HepG2 (cell line): ENCODE measurements at regions not wholly inside any gene's neighbourhood (a gene's known extent, or its start where the extent isn't known, plus 50 kb on each side); places are given as distances from the start of the nearest gene placed in this dataset.

ENCODE experiments used
- ARHGAP35 ChIP-seq: sonication (generic); formaldehyde crosslinking; IDR thresholded peaks from 2 replicates; pipeline ENCODE4 v1.9.0; 2022; ENCODE audit warnings: mild to moderate bottlenecking, inconsistent platforms, moderate library complexity, missing genetic modification reagents, borderline replicate concordance
- MEIS2 ChIP-seq: sonication (generic); formaldehyde crosslinking; IDR thresholded peaks from 2 replicates; pipeline ENCODE4 v1.9.0; 2021; ENCODE audit warnings: mild to moderate bottlenecking, missing genetic modification reagents
- RBAK ChIP-seq: sonication (generic); formaldehyde crosslinking; IDR thresholded peaks from 2 replicates; pipeline ENCODE4 v1.5.1; 2020; ENCODE audit warnings: mild to moderate bottlenecking, missing genetic modification reagents
- TCF12 ChIP-seq, 2 experiments: fragments of 450-650 bp in 1 of 2; sonication (generic) in 1 of 2; formaldehyde crosslinking in 1 of 2; IDR thresholded peaks; 2 replicates each; pipeline versions ENCODE4 v1.6.1 to v1.8.0; 2017 to 2022; ENCODE audit warnings: antibody characterized with exemption in 1 of 2, mild to moderate bottlenecking in 1 of 2, missing genetic modification reagents in 1 of 2, moderate library complexity in 1 of 2
- TF ChIP-seq, protein P1 (sequence below): sonication (generic); formaldehyde crosslinking; IDR thresholded peaks from 2 replicates; pipeline ENCODE4 v1.5.1; 2020; ENCODE audit warnings: missing genetic modification reagents, mild to moderate bottlenecking, borderline replicate concordance
- TF ChIP-seq, protein P2 (sequence below): sonication (generic); formaldehyde crosslinking; IDR thresholded peaks from 2 replicates; pipeline ENCODE4 v1.5.0; 2020; ENCODE audit warnings: mild to moderate bottlenecking, missing genetic modification reagents, moderate library complexity

DNA sequence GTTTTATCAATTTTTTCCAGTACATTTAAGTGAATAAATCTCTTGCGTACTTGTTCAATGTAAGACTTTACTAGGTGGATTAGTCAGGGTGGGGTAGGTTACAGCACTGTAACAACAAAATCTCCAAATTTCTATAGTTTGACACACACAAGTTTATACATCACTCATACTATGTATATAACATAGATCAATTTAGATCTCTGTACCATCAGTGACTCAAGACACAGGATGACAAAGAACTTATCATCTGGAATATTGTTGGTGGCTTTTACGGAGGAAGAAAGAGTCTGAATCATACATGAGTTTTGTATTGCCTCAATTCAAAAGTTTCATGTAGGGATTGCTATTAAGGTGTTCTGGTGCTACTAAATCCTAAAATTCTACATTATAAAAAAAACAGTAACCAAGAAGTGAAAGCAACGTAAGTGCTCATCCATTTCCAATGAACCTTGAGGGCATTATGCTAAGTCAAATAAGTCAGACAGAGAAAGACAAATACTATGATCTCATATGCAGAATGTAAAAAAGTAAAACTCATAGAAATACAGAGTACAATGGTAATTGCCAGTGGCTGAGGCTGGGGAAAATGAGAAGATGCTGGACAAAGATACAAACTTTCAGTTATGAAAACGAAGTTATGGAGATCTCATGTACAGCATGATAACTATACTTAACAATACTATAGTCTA lies 98.0 kb upstream of the DKK2 start:
- TF ChIP-seq, protein P1, sequence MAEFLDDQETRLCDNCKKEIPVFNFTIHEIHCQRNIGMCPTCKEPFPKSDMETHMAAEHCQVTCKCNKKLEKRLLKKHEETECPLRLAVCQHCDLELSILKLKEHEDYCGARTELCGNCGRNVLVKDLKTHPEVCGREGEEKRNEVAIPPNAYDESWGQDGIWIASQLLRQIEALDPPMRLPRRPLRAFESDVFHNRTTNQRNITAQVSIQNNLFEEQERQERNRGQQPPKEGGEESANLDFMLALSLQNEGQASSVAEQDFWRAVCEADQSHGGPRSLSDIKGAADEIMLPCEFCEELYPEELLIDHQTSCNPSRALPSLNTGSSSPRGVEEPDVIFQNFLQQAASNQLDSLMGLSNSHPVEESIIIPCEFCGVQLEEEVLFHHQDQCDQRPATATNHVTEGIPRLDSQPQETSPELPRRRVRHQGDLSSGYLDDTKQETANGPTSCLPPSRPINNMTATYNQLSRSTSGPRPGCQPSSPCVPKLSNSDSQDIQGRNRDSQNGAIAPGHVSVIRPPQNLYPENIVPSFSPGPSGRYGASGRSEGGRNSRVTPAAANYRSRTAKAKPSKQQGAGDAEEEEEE (CRISPR knock-in tag) = no peak
- TF ChIP-seq RBAK (CRISPR knock-in tag) (no peak), MEIS2 (no peak), ARHGAP35 (no peak), TCF12 (IDR thresholded peaks at IDR 0.05) (no peak), TCF12 (CRISPR knock-in tag; IDR thresholded peaks at IDR 0.05) (no peak)
- TF ChIP-seq, protein P2, sequence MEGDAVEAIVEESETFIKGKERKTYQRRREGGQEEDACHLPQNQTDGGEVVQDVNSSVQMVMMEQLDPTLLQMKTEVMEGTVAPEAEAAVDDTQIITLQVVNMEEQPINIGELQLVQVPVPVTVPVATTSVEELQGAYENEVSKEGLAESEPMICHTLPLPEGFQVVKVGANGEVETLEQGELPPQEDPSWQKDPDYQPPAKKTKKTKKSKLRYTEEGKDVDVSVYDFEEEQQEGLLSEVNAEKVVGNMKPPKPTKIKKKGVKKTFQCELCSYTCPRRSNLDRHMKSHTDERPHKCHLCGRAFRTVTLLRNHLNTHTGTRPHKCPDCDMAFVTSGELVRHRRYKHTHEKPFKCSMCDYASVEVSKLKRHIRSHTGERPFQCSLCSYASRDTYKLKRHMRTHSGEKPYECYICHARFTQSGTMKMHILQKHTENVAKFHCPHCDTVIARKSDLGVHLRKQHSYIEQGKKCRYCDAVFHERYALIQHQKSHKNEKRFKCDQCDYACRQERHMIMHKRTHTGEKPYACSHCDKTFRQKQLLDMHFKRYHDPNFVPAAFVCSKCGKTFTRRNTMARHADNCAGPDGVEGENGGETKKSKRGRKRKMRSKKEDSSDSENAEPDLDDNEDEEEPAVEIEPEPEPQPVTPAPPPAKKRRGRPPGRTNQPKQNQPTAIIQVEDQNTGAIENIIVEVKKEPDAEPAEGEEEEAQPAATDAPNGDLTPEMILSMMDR = no peak
